ENCODE measurements at regions not wholly inside any gene's neighbourhood (a gene's known extent, or its start where the extent isn't known, plus 50 kb on each side); places are given as distances from the start of the nearest gene placed in this dataset.
"Not testable (repeated sequence)": the region's sequence is repeated elsewhere in the genome, so short reads cannot be mapped to it uniquely, and the experiment has no call there.

DNA sequence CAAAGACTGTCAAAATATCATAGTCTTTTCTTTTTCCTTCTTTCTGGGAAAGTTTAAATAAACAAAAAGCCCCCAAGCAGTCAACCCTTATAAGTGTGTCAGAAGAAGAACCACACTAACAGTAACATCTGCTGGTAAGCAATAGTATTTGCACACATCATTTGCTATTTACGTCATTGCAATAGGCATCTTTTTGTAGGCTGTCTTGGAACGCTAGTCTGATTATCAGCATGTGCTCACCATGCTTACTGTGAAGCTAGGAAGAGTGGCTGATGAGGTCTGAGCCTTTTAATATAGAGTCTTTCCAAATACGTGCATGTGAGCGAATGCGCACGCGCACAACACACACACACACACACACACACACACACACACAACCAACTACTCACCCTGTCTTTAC is 599.0 kb upstream of the TPK1 start:
- intact Hi-C loops (cut with DNase I), result no loop called here
- TF ChIP-seq POLR2A (IDR thresholded peaks at IDR 0.05), result no peak
- TF ChIP-seq, protein P1, sequence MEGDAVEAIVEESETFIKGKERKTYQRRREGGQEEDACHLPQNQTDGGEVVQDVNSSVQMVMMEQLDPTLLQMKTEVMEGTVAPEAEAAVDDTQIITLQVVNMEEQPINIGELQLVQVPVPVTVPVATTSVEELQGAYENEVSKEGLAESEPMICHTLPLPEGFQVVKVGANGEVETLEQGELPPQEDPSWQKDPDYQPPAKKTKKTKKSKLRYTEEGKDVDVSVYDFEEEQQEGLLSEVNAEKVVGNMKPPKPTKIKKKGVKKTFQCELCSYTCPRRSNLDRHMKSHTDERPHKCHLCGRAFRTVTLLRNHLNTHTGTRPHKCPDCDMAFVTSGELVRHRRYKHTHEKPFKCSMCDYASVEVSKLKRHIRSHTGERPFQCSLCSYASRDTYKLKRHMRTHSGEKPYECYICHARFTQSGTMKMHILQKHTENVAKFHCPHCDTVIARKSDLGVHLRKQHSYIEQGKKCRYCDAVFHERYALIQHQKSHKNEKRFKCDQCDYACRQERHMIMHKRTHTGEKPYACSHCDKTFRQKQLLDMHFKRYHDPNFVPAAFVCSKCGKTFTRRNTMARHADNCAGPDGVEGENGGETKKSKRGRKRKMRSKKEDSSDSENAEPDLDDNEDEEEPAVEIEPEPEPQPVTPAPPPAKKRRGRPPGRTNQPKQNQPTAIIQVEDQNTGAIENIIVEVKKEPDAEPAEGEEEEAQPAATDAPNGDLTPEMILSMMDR (IDR thresholded peaks at IDR 0.05), result no peak

DNA sequence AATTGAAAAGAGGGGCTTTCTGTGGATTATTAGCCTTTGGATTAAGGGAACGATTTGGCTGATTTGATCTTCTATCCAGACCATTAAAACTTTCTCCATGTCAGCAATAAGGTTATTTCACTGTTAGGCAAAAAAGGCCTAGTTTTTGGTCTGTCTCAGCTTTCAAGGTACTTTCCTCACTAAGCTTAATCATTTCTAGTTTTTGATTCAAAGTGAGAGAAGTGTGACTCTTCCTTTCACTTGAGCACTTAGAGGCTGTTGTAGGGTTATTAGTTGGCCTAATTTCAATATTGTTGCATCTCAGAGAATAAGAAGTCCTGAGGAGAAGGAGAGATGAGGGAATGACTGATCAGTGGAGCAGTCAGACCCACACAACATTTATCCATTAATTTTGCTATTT is 596.0 kb upstream of the TPK1 start:
- 43% methylated on average over 1 of the region's 1 CpG for WGBS (ENCODE audit: insufficient coverage, low coverage, low lambda C conversion rate, missing lambda C conversion rate)
- no peak for DNase-seq

More for the DNA sequence above, 599.0 kb upstream of the TPK1 start:
- H3K4me3 ChIP-seq, result no peak overlapping the region
- no peaks in the 10 kb centered on the region for H3K4me1 ChIP-seq
- no peak overlapping the region for H3K27ac ChIP-seq
- 54% methylated on average over 7 of the region's 7 CpGs for WGBS (ENCODE audit: insufficient coverage, low coverage, low lambda C conversion rate, missing lambda C conversion rate)
- H3K9me3 ChIP-seq, result no peaks in the 10 kb centered on the region
- DNase-seq, result no peak
- no peaks in the 10 kb centered on the region for H3K27me3 ChIP-seq
- no peaks in the 10 kb centered on the region for H3K36me3 ChIP-seq
- no peak for ATAC-seq

DNA sequence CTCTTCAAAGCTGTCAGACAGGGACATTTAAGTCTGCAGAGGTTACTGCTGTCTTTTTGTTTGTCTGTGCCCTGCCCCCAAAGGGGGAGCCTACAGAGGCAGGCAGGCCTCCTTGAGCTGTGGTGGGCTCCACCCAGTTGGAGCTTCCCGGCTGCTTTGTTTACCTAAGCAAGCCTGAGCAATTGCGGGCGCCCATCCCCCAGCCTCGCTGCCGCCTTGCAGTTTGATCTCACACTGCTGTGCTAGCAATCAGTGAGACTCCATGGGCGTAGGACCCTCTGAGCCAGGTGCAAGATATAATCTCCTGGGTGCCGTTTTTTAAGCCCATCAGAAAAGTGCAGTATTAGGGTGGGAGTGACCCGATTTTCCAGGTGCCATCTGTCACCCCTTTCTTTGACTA is 582.6 kb upstream of the TPK1 start:
- H3K36me3 ChIP-seq; H3K9me3 ChIP-seq; H3K4me3 ChIP-seq; H3K27ac ChIP-seq; H3K27me3 ChIP-seq; DNase-seq; H3K4me1 ChIP-seq; intact Hi-C loops (cut with DNase I); ATAC-seq: not testable (repeated sequence)
- 28% methylated on average over 2 of the region's 8 CpGs for WGBS (ENCODE audit: insufficient coverage, low coverage, low lambda C conversion rate, missing lambda C conversion rate)

More for the DNA sequence above, 596.0 kb upstream of the TPK1 start:
- Histone ChIP-seq H3K9me3 (no peaks in the 10 kb centered on the region), H3K36me3 (no peaks in the 10 kb centered on the region), H3K27ac (no peak overlapping the region), H3K4me1 (no peaks in the 10 kb centered on the region), H3K27me3 (no peaks in the 10 kb centered on the region), H3K4me3 (no peak overlapping the region)
- intact Hi-C loops (cut with DNase I), result no loop called here
- TF ChIP-seq, protein P1 (IDR thresholded peaks at IDR 0.05), result no peak
- TF ChIP-seq POLR2A (IDR thresholded peaks at IDR 0.05), result no peak
- no peak for ATAC-seq

DNA sequence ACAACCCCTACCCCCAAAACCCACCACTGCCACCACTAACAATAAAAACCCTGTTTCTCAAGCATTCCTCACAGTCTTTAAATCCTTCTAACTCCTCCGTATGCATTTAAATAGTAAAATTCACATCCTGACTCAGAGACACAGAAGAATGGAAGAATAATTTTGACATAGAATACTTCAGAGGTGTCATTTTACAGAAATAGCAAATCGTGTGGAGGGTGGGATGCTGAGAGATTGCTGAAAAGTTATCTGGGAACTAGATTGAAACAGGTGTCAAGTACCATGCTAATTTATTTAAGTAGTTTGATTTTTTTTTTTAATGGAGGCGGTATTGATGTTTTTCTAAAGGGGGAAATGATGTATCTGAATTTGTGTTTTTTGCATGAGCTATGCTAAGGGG is 575.2 kb upstream of the TPK1 start:
- 29% methylated on average over 3 of the region's 3 CpGs for WGBS (ENCODE audit: insufficient coverage, low coverage, low lambda C conversion rate, missing lambda C conversion rate)
- Histone ChIP-seq H3K27ac (no peak overlapping the region), H3K27me3 (no peaks in the 10 kb centered on the region), H3K9me3 (no peaks in the 10 kb centered on the region), H3K4me1 (no peaks in the 10 kb centered on the region), H3K4me3 (no peak overlapping the region), H3K36me3 (no peaks in the 10 kb centered on the region)
- DNase-seq (no peak), ATAC-seq (no peak)
- TF ChIP-seq POLR2A (IDR thresholded peaks at IDR 0.05), result no peak
- TF ChIP-seq, protein P1 (IDR thresholded peaks at IDR 0.05), result no peak
- intact Hi-C loops (cut with DNase I), result no loop called here

DNA sequence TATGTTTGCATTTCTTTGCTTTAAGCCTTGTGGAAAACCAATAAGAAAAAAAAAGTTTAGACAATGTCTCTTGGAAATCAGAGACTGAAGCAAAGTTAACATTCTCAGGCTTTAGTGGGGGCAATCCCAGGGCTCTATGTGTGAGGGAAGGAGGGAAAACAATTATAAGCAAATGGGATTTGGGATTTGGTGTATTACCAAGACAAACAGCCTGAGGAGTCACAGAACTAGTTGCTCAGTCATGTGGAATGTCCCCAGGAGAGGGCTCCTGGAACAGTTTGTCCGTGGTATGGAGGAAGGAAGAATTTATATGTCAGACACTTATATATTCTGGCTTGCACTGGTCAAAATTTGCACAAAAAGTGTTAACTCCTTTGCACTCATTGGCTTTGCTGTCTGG is 562.9 kb upstream of the TPK1 start:
- H3K4me3 ChIP-seq, result no peak overlapping the region
- TF ChIP-seq, protein P1 (IDR thresholded peaks at IDR 0.05), result no peak
- no peak for TF ChIP-seq POLR2A (IDR thresholded peaks at IDR 0.05)
- H3K9me3 ChIP-seq, result no peaks in the 10 kb centered on the region
- no peak for DNase-seq
- 11% methylated on average over 1 of the region's 1 CpG for WGBS (ENCODE audit: insufficient coverage, low coverage, low lambda C conversion rate, missing lambda C conversion rate)
- no peaks in the 10 kb centered on the region for H3K36me3 ChIP-seq
- no peaks in the 10 kb centered on the region for H3K4me1 ChIP-seq
- intact Hi-C loops (cut with DNase I), result no loop called here
- no peaks in the 10 kb centered on the region for H3K27me3 ChIP-seq
- no peak overlapping the region for H3K27ac ChIP-seq
- ATAC-seq, result no peak

All from right lobe of liver (tissue), 6 donors.